Right lobe of liver (tissue), 4 donors: ENCODE measurements at regions not wholly inside any gene's neighbourhood (a gene's known extent, or its start where the extent isn't known, plus 50 kb on each side); places are given as distances from the start of the nearest gene placed in this dataset.

Source experiments
- POLR2A ChIP-seq: fragments of 450-650 bp; IDR thresholded peaks from one replicate; pipeline ENCODE4 v1.6.1; 2017; ENCODE audit warnings: antibody characterized with exemption, mild to moderate bottlenecking
- TF ChIP-seq, protein P1 (sequence below), 4 donors: fragments of 200-600 bp in 3 of 4; fragments of 450-650 bp in 1 of 4; IDR thresholded peaks; one replicate each; pipeline versions ENCODE4 v1.5.1 to v1.8.0; 2016 to 2022; ENCODE audit warnings: antibody characterized with exemption in 4 of 4, mild to moderate bottlenecking in 2 of 4
- donor health status: DM: no; HTN: no; CAD: no.
- donor health status: DM: no; HTN: no; CAD: no.
- donor health status: DM: no; HTN: yes; CAD: no.

DNA sequence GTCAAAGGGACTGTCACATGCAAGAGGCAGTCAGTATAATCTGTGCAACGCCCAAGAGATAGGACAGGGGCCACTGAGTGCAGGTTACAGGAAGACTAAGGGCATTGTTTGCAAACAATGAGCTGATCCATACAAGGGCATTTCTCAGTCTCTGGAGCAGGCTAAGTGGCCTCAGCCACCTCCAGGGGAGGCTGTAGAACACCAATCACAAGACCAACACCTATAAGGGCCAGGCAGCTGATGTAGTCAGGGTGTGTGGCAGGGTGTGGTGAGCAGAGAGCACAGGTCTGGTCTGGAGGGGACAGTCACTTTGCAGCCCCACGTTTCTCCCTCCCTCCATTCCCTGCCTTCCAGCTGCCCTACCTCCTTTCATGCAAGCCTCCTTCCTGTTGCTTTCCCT, 83.2 kb upstream of the ADRA1B start:
- TF ChIP-seq, protein P1, sequence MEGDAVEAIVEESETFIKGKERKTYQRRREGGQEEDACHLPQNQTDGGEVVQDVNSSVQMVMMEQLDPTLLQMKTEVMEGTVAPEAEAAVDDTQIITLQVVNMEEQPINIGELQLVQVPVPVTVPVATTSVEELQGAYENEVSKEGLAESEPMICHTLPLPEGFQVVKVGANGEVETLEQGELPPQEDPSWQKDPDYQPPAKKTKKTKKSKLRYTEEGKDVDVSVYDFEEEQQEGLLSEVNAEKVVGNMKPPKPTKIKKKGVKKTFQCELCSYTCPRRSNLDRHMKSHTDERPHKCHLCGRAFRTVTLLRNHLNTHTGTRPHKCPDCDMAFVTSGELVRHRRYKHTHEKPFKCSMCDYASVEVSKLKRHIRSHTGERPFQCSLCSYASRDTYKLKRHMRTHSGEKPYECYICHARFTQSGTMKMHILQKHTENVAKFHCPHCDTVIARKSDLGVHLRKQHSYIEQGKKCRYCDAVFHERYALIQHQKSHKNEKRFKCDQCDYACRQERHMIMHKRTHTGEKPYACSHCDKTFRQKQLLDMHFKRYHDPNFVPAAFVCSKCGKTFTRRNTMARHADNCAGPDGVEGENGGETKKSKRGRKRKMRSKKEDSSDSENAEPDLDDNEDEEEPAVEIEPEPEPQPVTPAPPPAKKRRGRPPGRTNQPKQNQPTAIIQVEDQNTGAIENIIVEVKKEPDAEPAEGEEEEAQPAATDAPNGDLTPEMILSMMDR (IDR thresholded peaks at IDR 0.05), result no peak
- no peak for TF ChIP-seq POLR2A
